ENCODE measurements at regions not wholly inside any gene's neighbourhood (a gene's known extent, or its start where the extent isn't known, plus 50 kb on each side); places are given as distances from the start of the nearest gene placed in this dataset.

- Histone ChIP-seq H3K36me3 (ENCODE audit: control insufficient read depth, insufficient read depth, low read length) (no peaks in the 10 kb centered on the region), H3K4me3 (ENCODE audit: low read depth, low read length) (no peak overlapping the region), H3K27me3 (ENCODE audit: control insufficient read depth, insufficient read depth, low read length) (no peaks in the 10 kb centered on the region; the same call in 1 of the 2 replicates)
- TF ChIP-seq CTCF (IDR thresholded peaks at IDR 0.05; ENCODE audit: insufficient read depth, low read depth, low read length): no peak
- POLR2A ChIA-PET: no interaction called here
- DNase-seq (ENCODE audit: low read depth): no peak
- CTCF ChIA-PET: no interaction called here
These were observed 171.6 kb upstream of the CDH5 start for GRCh38 chr16:66194866-66195265.

- ChIA-PET POLR2A (interaction anchor here (0.5 kb wide), 1 partner anchor 33 kb away, joined by 3 read pairs; no protein-coding TSS in a partner anchor), CTCF (no interaction called here)
- no peaks in the 10 kb centered on the region; the same call in 1 of the 2 replicates for H3K27me3 ChIP-seq (ENCODE audit: control insufficient read depth, insufficient read depth, low read length)
- no peak for DNase-seq (ENCODE audit: low read depth)
- no peaks in the 10 kb centered on the region for H3K36me3 ChIP-seq (ENCODE audit: control insufficient read depth, insufficient read depth, low read length)
- H3K4me3 ChIP-seq (ENCODE audit: low read depth, low read length): no peak overlapping the region
- no peak for TF ChIP-seq CTCF (IDR thresholded peaks at IDR 0.05; ENCODE audit: insufficient read depth, low read depth, low read length)
These were observed 172.8 kb upstream of the CDH5 start for GRCh38 chr16:66193543-66194229.

- DNase-seq (ENCODE audit: low read depth): no peak
These were observed 176.1 kb upstream of the CDH5 start for GRCh38 chr16:66190411-66190810.

GRCh38 chr16:66189951-66190350, 176.5 kb upstream of the CDH5 start:
- TF ChIP-seq CTCF (IDR thresholded peaks at IDR 0.05; ENCODE audit: insufficient read depth, low read depth, low read length): no peak
- POLR2A ChIA-PET: no interaction called here
- DNase-seq (ENCODE audit: low read depth): peak; percentile 31
- CTCF ChIA-PET: no interaction called here
- peaks cover 2% of the 10 kb centered on the region for H3K27me3 ChIP-seq (ENCODE audit: control insufficient read depth, insufficient read depth, low read length)
- no peak overlapping the region for H3K4me3 ChIP-seq (ENCODE audit: low read depth, low read length)
- no peaks in the 10 kb centered on the region for H3K36me3 ChIP-seq (ENCODE audit: control insufficient read depth, insufficient read depth, low read length)

More at GRCh38 chr16:66190411-66190810, 176.1 kb upstream of the CDH5 start:
- H3K4me3 ChIP-seq (ENCODE audit: low read depth, low read length): no peak overlapping the region
- CTCF ChIA-PET: no interaction called here
- peaks cover 2% of the 10 kb centered on the region for H3K27me3 ChIP-seq (ENCODE audit: control insufficient read depth, insufficient read depth, low read length)
- H3K36me3 ChIP-seq (ENCODE audit: control insufficient read depth, insufficient read depth, low read length): no peaks in the 10 kb centered on the region
- POLR2A ChIA-PET: no interaction called here
- no peak for TF ChIP-seq CTCF (IDR thresholded peaks at IDR 0.05; ENCODE audit: insufficient read depth, low read depth, low read length)

- TF ChIP-seq CTCF (IDR thresholded peaks at IDR 0.05; ENCODE audit: insufficient read depth, low read depth, low read length): no peak
- Histone ChIP-seq H3K4me3 (ENCODE audit: low read depth, low read length) (no peak overlapping the region), H3K27me3 (ENCODE audit: control insufficient read depth, insufficient read depth, low read length) (peaks cover 2% of the 10 kb centered on the region), H3K36me3 (ENCODE audit: control insufficient read depth, insufficient read depth, low read length) (no peaks in the 10 kb centered on the region)
- POLR2A ChIA-PET: interaction anchor here (0.6 kb wide), 1 partner anchor 356 kb away, joined by 4 read pairs; no protein-coding TSS in a partner anchor
- CTCF ChIA-PET: no interaction called here
- DNase-seq (ENCODE audit: low read depth): no peak
These were observed 177.4 kb upstream of the CDH5 start for GRCh38 chr16:66188917-66189725.
